ENCODE measurements at regions not wholly inside any gene's neighbourhood (a gene's known extent, or its start where the extent isn't known, plus 50 kb on each side); places are given as distances from the start of the nearest gene placed in this dataset.

GRCh38 chr5:121763665-121764064, 88.0 kb upstream of the FTMT start:
- Histone ChIP-seq H3K4me1 (ENCODE audit: control insufficient read depth in 2 of 2, insufficient read depth in 2 of 2, low read length in 2 of 2) (no peaks in the 10 kb centered on the region), H3K9me3 (ENCODE audit: control extremely low read depth in 1 of 3, control insufficient read depth in 2 of 3, insufficient read depth in 1 of 3, low read length in 2 of 3) (no peaks in the 10 kb centered on the region), H3K27me3 (replicated peaks in 1 of 4; ENCODE audit: control extremely low read depth in 1 of 4, control insufficient read depth in 3 of 4, insufficient read depth in 4 of 4, low read length in 3 of 4) (no peaks in the 10 kb centered on the region), H4K20me1 (ENCODE audit: control insufficient read depth, insufficient read depth, low read length, poor library complexity, severe bottlenecking) (no peaks in the 10 kb centered on the region), H3K4me2 (replicated peaks; ENCODE audit: low read depth, low read length, poor library complexity, severe bottlenecking) (no peak overlapping the region), H3K27ac (ENCODE audit: low read length in 2 of 2) (no peak overlapping the region), H3K9ac (ENCODE audit: low read length) (no peak overlapping the region), H3K79me2 (ENCODE audit: control insufficient read depth, insufficient read depth, low read length) (no peaks in the 10 kb centered on the region), H2AFZ (ENCODE audit: insufficient read depth, low read depth, low read length, poor library complexity, severe bottlenecking) (no peak overlapping the region), H3K4me3 (ENCODE audit: control extremely low read depth in 1 of 5, extremely low read depth in 1 of 5, insufficient read depth in 1 of 5, low read depth in 2 of 5, low read length in 4 of 5) (no peak overlapping the region), H3K36me3 (replicated peaks in 1 of 2; ENCODE audit: control extremely low read depth in 1 of 2, control insufficient read depth in 1 of 2, extremely low read depth in 1 of 2, insufficient read depth in 2 of 2, low read length in 1 of 2) (no peaks in the 10 kb centered on the region)
- CTCF ChIA-PET, result no interaction called here
- intact Hi-C loops (cut with micrococcal nuclease), result no loop called here
- Mint-ChIP-seq H3K27ac (no peak overlapping the region), H3K27me3 (no peaks in the 10 kb centered on the region), H3K4me1 (no peaks in the 10 kb centered on the region), H3K9me3 (ENCODE audit: insufficient read depth) (no peaks in the 10 kb centered on the region), H3K4me3 (no peak overlapping the region)
- TF ChIP-seq EZH2 (IDR thresholded peaks at IDR 0.05; ENCODE audit: borderline replicate concordance, insufficient read depth, low read depth, low read length, poor library complexity, severe bottlenecking), result no peak
- TF ChIP-seq, protein P1, sequence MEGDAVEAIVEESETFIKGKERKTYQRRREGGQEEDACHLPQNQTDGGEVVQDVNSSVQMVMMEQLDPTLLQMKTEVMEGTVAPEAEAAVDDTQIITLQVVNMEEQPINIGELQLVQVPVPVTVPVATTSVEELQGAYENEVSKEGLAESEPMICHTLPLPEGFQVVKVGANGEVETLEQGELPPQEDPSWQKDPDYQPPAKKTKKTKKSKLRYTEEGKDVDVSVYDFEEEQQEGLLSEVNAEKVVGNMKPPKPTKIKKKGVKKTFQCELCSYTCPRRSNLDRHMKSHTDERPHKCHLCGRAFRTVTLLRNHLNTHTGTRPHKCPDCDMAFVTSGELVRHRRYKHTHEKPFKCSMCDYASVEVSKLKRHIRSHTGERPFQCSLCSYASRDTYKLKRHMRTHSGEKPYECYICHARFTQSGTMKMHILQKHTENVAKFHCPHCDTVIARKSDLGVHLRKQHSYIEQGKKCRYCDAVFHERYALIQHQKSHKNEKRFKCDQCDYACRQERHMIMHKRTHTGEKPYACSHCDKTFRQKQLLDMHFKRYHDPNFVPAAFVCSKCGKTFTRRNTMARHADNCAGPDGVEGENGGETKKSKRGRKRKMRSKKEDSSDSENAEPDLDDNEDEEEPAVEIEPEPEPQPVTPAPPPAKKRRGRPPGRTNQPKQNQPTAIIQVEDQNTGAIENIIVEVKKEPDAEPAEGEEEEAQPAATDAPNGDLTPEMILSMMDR (IDR thresholded peaks at IDR 0.05), result no peak
- ATAC-seq (ENCODE audit: low read depth) (no peak), DNase-seq (no peak)
- POLR2A ChIA-PET, result no interaction called here
- WGBS (ENCODE audit: insufficient coverage), result 100% methylated on average over 2 of the region's 2 CpGs

DNA sequence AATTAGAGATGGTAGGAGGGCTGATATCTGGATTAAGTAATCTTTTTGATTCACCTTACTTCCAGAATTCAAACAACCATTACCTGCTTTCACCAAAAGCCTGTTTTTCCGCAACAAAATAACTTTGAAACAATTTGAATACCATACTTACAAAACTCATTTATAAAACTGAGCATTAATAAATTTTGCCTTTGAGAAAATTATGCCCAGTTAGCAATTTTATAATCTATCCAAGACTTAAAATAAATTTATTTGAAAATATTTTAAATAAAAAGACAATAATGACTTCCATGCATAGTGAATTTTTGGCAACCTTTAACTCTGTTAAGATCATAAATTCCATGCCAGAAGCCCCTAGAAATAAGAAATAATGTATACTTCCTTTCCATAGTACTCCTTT, 71.3 kb upstream of the FTMT start:
- no peak overlapping the region for H3K27ac ChIP-seq (ENCODE audit: low read length in 2 of 2)
- no peak overlapping the region for H2AFZ ChIP-seq (ENCODE audit: insufficient read depth, low read depth, low read length, poor library complexity, severe bottlenecking)
- POLR2A ChIA-PET, result no interaction called here
- H3K36me3 ChIP-seq (replicated peaks in 1 of 2; ENCODE audit: control extremely low read depth in 1 of 2, control insufficient read depth in 1 of 2, extremely low read depth in 1 of 2, insufficient read depth in 2 of 2, low read length in 1 of 2), result no peaks in the 10 kb centered on the region
- no peaks in the 10 kb centered on the region for H3K27me3 Mint-ChIP-seq
- H3K9ac ChIP-seq (ENCODE audit: low read length), result no peak overlapping the region
- no CpG with 5 or more reads among the region's 1 CpG for WGBS (ENCODE audit: insufficient coverage)
- no peaks in the 10 kb centered on the region for H3K9me3 Mint-ChIP-seq (ENCODE audit: insufficient read depth)
- no peaks in the 10 kb centered on the region for H4K20me1 ChIP-seq (ENCODE audit: control insufficient read depth, insufficient read depth, low read length, poor library complexity, severe bottlenecking)
- H3K79me2 ChIP-seq (ENCODE audit: control insufficient read depth, insufficient read depth, low read length), result no peaks in the 10 kb centered on the region
- H3K27ac Mint-ChIP-seq, result no peak overlapping the region
- TF ChIP-seq, protein P1 (IDR thresholded peaks at IDR 0.05), result no peak
- no peak for TF ChIP-seq EZH2 (IDR thresholded peaks at IDR 0.05; ENCODE audit: borderline replicate concordance, insufficient read depth, low read depth, low read length, poor library complexity, severe bottlenecking)
- no peak overlapping the region for H3K4me3 Mint-ChIP-seq
- CTCF ChIA-PET, result no interaction called here
- no peak overlapping the region for H3K4me3 ChIP-seq (ENCODE audit: control extremely low read depth in 1 of 5, extremely low read depth in 1 of 5, insufficient read depth in 1 of 5, low read depth in 2 of 5, low read length in 4 of 5)
- intact Hi-C loops (cut with micrococcal nuclease), result no loop called here
- DNase-seq, result no peak
- H3K4me1 Mint-ChIP-seq, result no peaks in the 10 kb centered on the region
- H3K4me2 ChIP-seq (replicated peaks; ENCODE audit: low read depth, low read length, poor library complexity, severe bottlenecking), result no peak overlapping the region
- no peaks in the 10 kb centered on the region for H3K27me3 ChIP-seq (replicated peaks in 1 of 4; ENCODE audit: control extremely low read depth in 1 of 4, control insufficient read depth in 3 of 4, insufficient read depth in 4 of 4, low read length in 3 of 4)
- no peaks in the 10 kb centered on the region for H3K4me1 ChIP-seq (ENCODE audit: control insufficient read depth in 2 of 2, insufficient read depth in 2 of 2, low read length in 2 of 2)
- no peaks in the 10 kb centered on the region for H3K9me3 ChIP-seq (ENCODE audit: control extremely low read depth in 1 of 3, control insufficient read depth in 2 of 3, insufficient read depth in 1 of 3, low read length in 2 of 3)
- ATAC-seq (ENCODE audit: low read depth), result no peak

Measured in B cell (primary cell).